Aorta (tissue), 5 donors: ENCODE measurements at regions not wholly inside any gene's neighbourhood (a gene's known extent, or its start where the extent isn't known, plus 50 kb on each side); places are given as distances from the start of the nearest gene placed in this dataset.
"Not testable (repeated sequence)": the region's sequence is repeated elsewhere in the genome, so short reads cannot be mapped to it uniquely, and the experiment has no call there.

Experiments
- ATAC-seq: fragments of 200-7000 bp; cut with Tn5 transposase; one replicate; pipeline ENCODE4 v1.9.1; 2022; ENCODE audit warnings: moderate library complexity; ENCODE audit not compliant: low FRiP score
- DNase-seq, 2 donors: peaks; one replicate each; pipeline ENCODE4 v3.0.0-alpha.2; 2020
- H3K27ac ChIP-seq, 2 donors: one replicate each; pipeline ENCODE4 v1.5.1; 2013; ENCODE audit warnings: low read length in 2 of 2, mild to moderate bottlenecking in 2 of 2, moderate library complexity in 2 of 2, control low read depth in 1 of 2, inconsistent platforms in 1 of 2, low read depth in 1 of 2
- H3K27me3 ChIP-seq, 2 donors: one replicate each; pipeline ENCODE4 v1.6.1; 2013; ENCODE audit warnings: control low read depth in 1 of 2, low read length in 1 of 2, mild to moderate bottlenecking in 1 of 2, moderate library complexity in 1 of 2; ENCODE audit not compliant: insufficient read depth in 2 of 2, control insufficient read depth in 1 of 2
- H3K36me3 ChIP-seq, 2 donors: one replicate each; pipeline ENCODE4 v1.6.1; 2013; ENCODE audit warnings: control low read depth in 1 of 2, low read length in 1 of 2, mild to moderate bottlenecking in 1 of 2; ENCODE audit not compliant: insufficient read depth in 2 of 2, control insufficient read depth in 1 of 2
- H3K4me1 ChIP-seq, 2 donors: one replicate each; pipeline ENCODE4 v1.6.1; 2013; ENCODE audit warnings: low read length in 2 of 2, control low read depth in 1 of 2, mild to moderate bottlenecking in 1 of 2, moderate library complexity in 1 of 2; ENCODE audit not compliant: insufficient read depth in 2 of 2, control insufficient read depth in 1 of 2
- H3K4me3 ChIP-seq, 2 donors: one replicate each; pipeline ENCODE4 v1.5.1; 2013; ENCODE audit warnings: low read length in 2 of 2, control low read depth in 1 of 2, mild to moderate bottlenecking in 1 of 2
- H3K9me3 ChIP-seq: one replicate; pipeline ENCODE4 v1.6.1; 2013; ENCODE audit warnings: mild to moderate bottlenecking, low read length; ENCODE audit not compliant: control insufficient read depth
- WGBS, 2 donors: extraction: QIAGEN DNeasy Blood & Tissue Kit; methylation state at CpG; one replicate each; pipeline ENCODE4 v1.1.7; 2013; 5-methylcytosine and 5-hydroxymethylcytosine counted together
- intact Hi-C, 2 donors: fragments of 100-400 bp; cut with DNase I; formaldehyde crosslinking; loops; one replicate each; pipeline versions ENCODE4 v1.14.2 to v1.15.0; 2022
- donor health status: healthy with polysubstance abuse.
- donor health status: Bipolar disorder and iron deficiency.
- donor health status: DM: no; HTN: no; CAD: no.
- donor health status: DM: no; HTN: no; CAD: no.
- donor health status: DM: yes; HTN: yes; CAD: no.

- ATAC-seq, result no peak
These were observed 576.2 kb downstream of the BNC2 start for GRCh38 chr9:16294133-16294770.

GRCh38 chr9:16294940-16295339, 575.5 kb downstream of the BNC2 start:
- 45 to 49% methylated on average over 5 of the region's 5 CpGs for WGBS, 2 donors
- intact Hi-C loops, H3K27me3 ChIP-seq, DNase-seq, H3K27ac ChIP-seq, H3K9me3 ChIP-seq, ATAC-seq, H3K36me3 ChIP-seq, H3K4me3 ChIP-seq, H3K4me1 ChIP-seq: not testable (repeated sequence)

More at GRCh38 chr9:16294133-16294770, 576.2 kb downstream of the BNC2 start:
- no peak overlapping the region for H3K4me3 ChIP-seq
- no peaks in the 10 kb centered on the region for H3K27me3 ChIP-seq
- intact Hi-C loops, result no loop called here
- no peak for DNase-seq
- H3K9me3 ChIP-seq, result peaks cover 2% of the 10 kb centered on the region
- H3K4me1 ChIP-seq, result no peaks in the 10 kb centered on the region
- no peaks in the 10 kb centered on the region for H3K36me3 ChIP-seq
- WGBS, 2 donors, result 30 to 33% methylated on average over 7 of the region's 7 CpGs
- H3K27ac ChIP-seq, result no peak overlapping the region

- H3K9me3 ChIP-seq, H3K36me3 ChIP-seq, ATAC-seq, H3K4me1 ChIP-seq, H3K27me3 ChIP-seq, DNase-seq, H3K4me3 ChIP-seq, intact Hi-C loops, H3K27ac ChIP-seq: not testable (repeated sequence)
- 76 to 83% methylated on average over 3 of the region's 3 CpGs for WGBS, 2 donors
These were observed 571.1 kb downstream of the BNC2 start for GRCh38 chr9:16299368-16299767.

GRCh38 chr9:16303506-16303905, 567.0 kb downstream of the BNC2 start:
- ATAC-seq (no peak), DNase-seq (no peak)
- H3K27ac ChIP-seq, result no peak overlapping the region
- H3K27me3 ChIP-seq, result no peaks in the 10 kb centered on the region
- 91 to 94% methylated on average over 6 of the region's 6 CpGs for WGBS, 2 donors
- no peaks in the 10 kb centered on the region for H3K4me1 ChIP-seq
- no peaks in the 10 kb centered on the region for H3K36me3 ChIP-seq
- no peak overlapping the region for H3K4me3 ChIP-seq
- intact Hi-C loops, result no loop called here
- no peaks in the 10 kb centered on the region for H3K9me3 ChIP-seq

GRCh38 chr9:16304301-16304700, 566.2 kb downstream of the BNC2 start:
- Histone ChIP-seq H3K36me3 (no peaks in the 10 kb centered on the region), H3K27ac (no peak overlapping the region), H3K4me1 (no peaks in the 10 kb centered on the region), H3K4me3 (no peak overlapping the region), H3K27me3 (no peaks in the 10 kb centered on the region), H3K9me3 (no peaks in the 10 kb centered on the region)
- no peak for ATAC-seq
- intact Hi-C loops, result no loop called here
- DNase-seq, result no peak
- 87 to 89% methylated on average over 3 of the region's 3 CpGs for WGBS, 2 donors

- ATAC-seq (no peak), DNase-seq (no peak)
- Histone ChIP-seq H3K9me3 (no peaks in the 10 kb centered on the region), H3K36me3 (no peaks in the 10 kb centered on the region), H3K4me3 (no peak overlapping the region), H3K27me3 (no peaks in the 10 kb centered on the region), H3K4me1 (no peaks in the 10 kb centered on the region), H3K27ac (no peak overlapping the region)
- WGBS, 2 donors, result 92 to 94% methylated on average over 3 of the region's 3 CpGs
- intact Hi-C loops, result no loop called here
These were observed 563.9 kb downstream of the BNC2 start for GRCh38 chr9:16306586-16306985.

GRCh38 chr9:16307626-16308195, 562.8 kb downstream of the BNC2 start:
- H3K27ac ChIP-seq, result no peak overlapping the region
- no peaks in the 10 kb centered on the region for H3K9me3 ChIP-seq
- H3K4me3 ChIP-seq, result no peak overlapping the region
- no peaks in the 10 kb centered on the region for H3K36me3 ChIP-seq
- 98 to 99% methylated on average over 2 of the region's 2 CpGs for WGBS, 2 donors
- intact Hi-C loops, result no loop called here
- no peak for DNase-seq
- no peaks in the 10 kb centered on the region for H3K27me3 ChIP-seq
- ATAC-seq, result no peak
- no peaks in the 10 kb centered on the region for H3K4me1 ChIP-seq

- Histone ChIP-seq H3K9me3 (no peaks in the 10 kb centered on the region), H3K36me3 (no peaks in the 10 kb centered on the region), H3K4me1 (no peaks in the 10 kb centered on the region), H3K4me3 (no peak overlapping the region), H3K27me3 (no peaks in the 10 kb centered on the region), H3K27ac (no peak overlapping the region)
- 52 to 70% methylated on average over 5 of the region's 5 CpGs for WGBS, 2 donors
- intact Hi-C loops, result no loop called here
- ATAC-seq, result no peak
- DNase-seq, result no peak
These were observed 561.8 kb downstream of the BNC2 start for GRCh38 chr9:16308645-16309044.

- no peak for DNase-seq
- 84 to 89% methylated on average over 5 of the region's 5 CpGs for WGBS, 2 donors
- no peak overlapping the region for H3K4me3 ChIP-seq
- no peaks in the 10 kb centered on the region for H3K4me1 ChIP-seq
- H3K27ac ChIP-seq, result no peak overlapping the region
- no peaks in the 10 kb centered on the region for H3K9me3 ChIP-seq
- ATAC-seq, result no peak
- H3K27me3 ChIP-seq, result no peaks in the 10 kb centered on the region
- H3K36me3 ChIP-seq, result no peaks in the 10 kb centered on the region
- intact Hi-C loops, result no loop called here
These were observed 561.4 kb downstream of the BNC2 start for GRCh38 chr9:16309082-16309468.
